ENCODE measurements at regions not wholly inside any gene's neighbourhood (a gene's known extent, or its start where the extent isn't known, plus 50 kb on each side); places are given as distances from the start of the nearest gene placed in this dataset.

- TF ChIP-seq CTCF (conservative IDR thresholded peaks at IDR 0.05) (no peak), ZFX (IDR thresholded peaks at IDR 0.05) (no peak)
Observed at GRCh38 chr20:5687884-5688283, 62.3 kb upstream of the SHLD1 start.
